Gastroesophageal sphincter (tissue), 3 donors: ENCODE measurements at regions not wholly inside any gene's neighbourhood (a gene's known extent, or its start where the extent isn't known, plus 50 kb on each side); places are given as distances from the start of the nearest gene placed in this dataset.

Experiments
- EP300 ChIP-seq: sonication (generic); formaldehyde crosslinking; IDR thresholded peaks from one replicate; pipeline ENCODE4 v1.6.1; 2017; ENCODE audit warnings: antibody characterized with exemption, mild to moderate bottlenecking
- POLR2A ChIP-seq, 2 donors: fragments of 450-650 bp; IDR thresholded peaks; one replicate each; pipeline ENCODE4 v1.6.1; 2017; ENCODE audit warnings: antibody characterized with exemption in 2 of 2, mild to moderate bottlenecking in 2 of 2, moderate library complexity in 1 of 2
- POLR2AphosphoS5 ChIP-seq: sonication (generic); formaldehyde crosslinking; IDR thresholded peaks from one replicate; pipeline ENCODE4 v1.6.1; 2017; ENCODE audit warnings: antibody characterized with exemption
- TF ChIP-seq, protein P1 (sequence below), 4 experiments: fragments of 200-600 bp in 2 of 4; fragments of 450-650 bp in 2 of 4; sonication (generic) in 1 of 4; IDR thresholded peaks; one replicate each; pipeline ENCODE4 v1.5.1; 2017 to 2019; ENCODE audit warnings: antibody characterized with exemption in 4 of 4, mild to moderate bottlenecking in 2 of 4, moderate library complexity in 2 of 4

DNA sequence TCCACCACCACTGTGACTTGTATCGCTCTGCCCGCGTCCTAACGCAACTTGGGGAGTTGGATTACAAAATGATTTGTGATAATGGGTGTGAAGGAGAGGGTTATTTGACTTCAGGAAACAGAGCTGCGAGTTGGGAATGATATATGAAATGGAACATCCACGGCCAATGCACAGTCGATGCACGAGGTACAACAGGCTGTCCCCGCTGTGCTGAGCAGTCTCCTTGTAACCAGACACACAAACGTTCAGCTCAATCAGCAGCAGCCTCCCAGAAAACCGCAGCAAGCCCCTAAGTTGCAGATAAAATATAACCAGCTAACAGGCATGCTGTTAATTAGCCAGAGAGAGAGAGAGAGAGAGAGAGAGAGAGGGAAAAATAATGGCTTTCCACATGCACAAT, 332.7 kb upstream of the MGMT start:
- TF ChIP-seq, protein P1, sequence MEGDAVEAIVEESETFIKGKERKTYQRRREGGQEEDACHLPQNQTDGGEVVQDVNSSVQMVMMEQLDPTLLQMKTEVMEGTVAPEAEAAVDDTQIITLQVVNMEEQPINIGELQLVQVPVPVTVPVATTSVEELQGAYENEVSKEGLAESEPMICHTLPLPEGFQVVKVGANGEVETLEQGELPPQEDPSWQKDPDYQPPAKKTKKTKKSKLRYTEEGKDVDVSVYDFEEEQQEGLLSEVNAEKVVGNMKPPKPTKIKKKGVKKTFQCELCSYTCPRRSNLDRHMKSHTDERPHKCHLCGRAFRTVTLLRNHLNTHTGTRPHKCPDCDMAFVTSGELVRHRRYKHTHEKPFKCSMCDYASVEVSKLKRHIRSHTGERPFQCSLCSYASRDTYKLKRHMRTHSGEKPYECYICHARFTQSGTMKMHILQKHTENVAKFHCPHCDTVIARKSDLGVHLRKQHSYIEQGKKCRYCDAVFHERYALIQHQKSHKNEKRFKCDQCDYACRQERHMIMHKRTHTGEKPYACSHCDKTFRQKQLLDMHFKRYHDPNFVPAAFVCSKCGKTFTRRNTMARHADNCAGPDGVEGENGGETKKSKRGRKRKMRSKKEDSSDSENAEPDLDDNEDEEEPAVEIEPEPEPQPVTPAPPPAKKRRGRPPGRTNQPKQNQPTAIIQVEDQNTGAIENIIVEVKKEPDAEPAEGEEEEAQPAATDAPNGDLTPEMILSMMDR (IDR thresholded peaks at IDR 0.05), result no peak
- no peak for TF ChIP-seq EP300
- no peak for TF ChIP-seq POLR2A (IDR thresholded peaks at IDR 0.05)
- no peak for TF ChIP-seq POLR2AphosphoS5
